Parathyroid adenoma (tissue), 2 donors: ENCODE measurements at regions not wholly inside any gene's neighbourhood (a gene's known extent, or its start where the extent isn't known, plus 50 kb on each side); places are given as distances from the start of the nearest gene placed in this dataset.

Experiments used
- H2AFZ ChIP-seq: fragments of 300-600 bp; sonication (generic); one replicate; pipeline ENCODE4 v1.7.0; 2017; ENCODE audit warnings: antibody characterized with exemption, mild to moderate bottlenecking
- H3K27ac ChIP-seq: fragments of 300-600 bp; sonication (generic); one replicate; pipeline ENCODE4 v1.7.0; 2017
- H3K27me3 ChIP-seq: fragments of 300-600 bp; sonication (generic); one replicate; pipeline ENCODE4 v1.7.0; 2017; ENCODE audit warnings: low read length; ENCODE audit not compliant: control insufficient read depth, insufficient read depth
- H3K36me3 ChIP-seq: fragments of 300-600 bp; sonication (generic); one replicate; pipeline ENCODE4 v1.7.0; 2017; ENCODE audit warnings: low read length; ENCODE audit not compliant: control insufficient read depth, insufficient read depth
- H3K4me1 ChIP-seq: fragments of 300-600 bp; sonication (generic); one replicate; pipeline ENCODE4 v1.7.0; 2017; ENCODE audit warnings: control low read depth
- H3K4me2 ChIP-seq: fragments of 300-600 bp; sonication (generic); one replicate; pipeline ENCODE4 v1.7.0; 2017; ENCODE audit warnings: low read length
- H3K4me3 ChIP-seq: fragments of 300-600 bp; sonication (generic); one replicate; pipeline ENCODE4 v1.7.0; 2017; ENCODE audit warnings: low read depth, low read length
- H3K79me2 ChIP-seq: fragments of 300-600 bp; sonication (generic); one replicate; pipeline ENCODE4 v1.7.0; 2017; ENCODE audit warnings: control low read depth
- H3K9ac ChIP-seq: fragments of 300-600 bp; sonication (generic); one replicate; pipeline ENCODE4 v1.7.0; 2017; ENCODE audit warnings: mild to moderate bottlenecking
- H3K9me3 ChIP-seq: fragments of 300-600 bp; sonication (generic); one replicate; pipeline ENCODE4 v1.7.0; 2017; ENCODE audit warnings: low read length; ENCODE audit not compliant: control insufficient read depth
- CTCF ChIP-seq: fragments of 300-600 bp; sonication (generic); IDR thresholded peaks from one replicate; pipeline ENCODE4 v1.7.0; 2017; ENCODE audit warnings: antibody characterized with exemption, mild to moderate bottlenecking
- donor health status: primary hyperparathyroidism.

- no peaks in the 10 kb centered on the region for H3K79me2 ChIP-seq
- H3K9ac ChIP-seq: no peak overlapping the region
- no peak overlapping the region for H2AFZ ChIP-seq
These were observed 186.5 kb downstream of the NR4A2 start for GRCh38 chr2:156145976-156146375.

GRCh38 chr2:156145469-156145868 is 187.1 kb downstream of the NR4A2 start:
- H3K4me1 ChIP-seq: no peaks in the 10 kb centered on the region
- no peak overlapping the region for H3K4me3 ChIP-seq
- no peaks in the 10 kb centered on the region for H3K36me3 ChIP-seq
- H3K79me2 ChIP-seq: no peaks in the 10 kb centered on the region
- H3K9ac ChIP-seq: no peak overlapping the region
- no peaks in the 10 kb centered on the region for H3K9me3 ChIP-seq
- no peak overlapping the region for H3K4me2 ChIP-seq
- TF ChIP-seq CTCF: no peak
- H2AFZ ChIP-seq: no peak overlapping the region
- no peak overlapping the region for H3K27ac ChIP-seq
- H3K27me3 ChIP-seq: no peaks in the 10 kb centered on the region

More at GRCh38 chr2:156145976-156146375, 186.5 kb downstream of the NR4A2 start:
- Histone ChIP-seq H3K36me3 (no peaks in the 10 kb centered on the region), H3K4me2 (no peak overlapping the region), H3K27ac (no peak overlapping the region), H3K9me3 (no peaks in the 10 kb centered on the region), H3K27me3 (no peaks in the 10 kb centered on the region), H3K4me1 (no peaks in the 10 kb centered on the region), H3K4me3 (no peak overlapping the region)
- TF ChIP-seq CTCF: no peak

GRCh38 chr2:156136566-156136965 is 196.0 kb downstream of the NR4A2 start:
- no peak overlapping the region for H3K4me2 ChIP-seq
- no peaks in the 10 kb centered on the region for H3K4me1 ChIP-seq
- no peaks in the 10 kb centered on the region for H3K36me3 ChIP-seq
- H3K27me3 ChIP-seq: no peaks in the 10 kb centered on the region
- no peaks in the 10 kb centered on the region for H3K79me2 ChIP-seq
- H2AFZ ChIP-seq: no peak overlapping the region
- H3K27ac ChIP-seq: no peak overlapping the region
- H3K9ac ChIP-seq: no peak overlapping the region
- no peaks in the 10 kb centered on the region for H3K9me3 ChIP-seq
- no peak overlapping the region for H3K4me3 ChIP-seq
- no peak for TF ChIP-seq CTCF

- no peaks in the 10 kb centered on the region for H3K4me1 ChIP-seq
- H3K4me2 ChIP-seq: no peak overlapping the region
- no peaks in the 10 kb centered on the region for H3K36me3 ChIP-seq
- no peak overlapping the region for H2AFZ ChIP-seq
- no peaks in the 10 kb centered on the region for H3K27me3 ChIP-seq
- no peaks in the 10 kb centered on the region for H3K79me2 ChIP-seq
- TF ChIP-seq CTCF: no peak
- H3K27ac ChIP-seq: no peak overlapping the region
- H3K9me3 ChIP-seq: no peaks in the 10 kb centered on the region
- H3K9ac ChIP-seq: no peak overlapping the region
- H3K4me3 ChIP-seq: no peak overlapping the region
These were observed 197.6 kb downstream of the NR4A2 start for GRCh38 chr2:156134887-156135286.

GRCh38 chr2:156132941-156133340 is 199.6 kb downstream of the NR4A2 start:
- Histone ChIP-seq H3K4me3 (no peak overlapping the region), H2AFZ (no peak overlapping the region), H3K36me3 (no peaks in the 10 kb centered on the region), H3K27me3 (no peaks in the 10 kb centered on the region), H3K9ac (no peak overlapping the region), H3K4me2 (no peak overlapping the region), H3K9me3 (no peaks in the 10 kb centered on the region), H3K27ac (no peak overlapping the region), H3K4me1 (no peaks in the 10 kb centered on the region), H3K79me2 (no peaks in the 10 kb centered on the region)
- TF ChIP-seq CTCF: no peak
